WTC11 (cell line): ENCODE measurements at regions not wholly inside any gene's neighbourhood (a gene's known extent, or its start where the extent isn't known, plus 50 kb on each side); places are given as distances from the start of the nearest gene placed in this dataset.
"Not testable (repeated sequence)": the region's sequence is repeated elsewhere in the genome, so short reads cannot be mapped to it uniquely, and the experiment has no call there.

Source experiments
- ATAC-seq: fragments of 200-7000 bp; cut with Tn5 transposase; 2 replicates; pipeline ENCODE4 v1.10.0; 2021; ENCODE audit warnings: mild to moderate bottlenecking, moderate library complexity
- CTCF ChIA-PET: fragments of 300-600 bp; sonication (Branson Sonifier 250); formaldehyde crosslinking; loops from one replicate; lab custom pipeline; 2021; ENCODE audit warnings: antibody characterized with exemption; lab: Charles Lee
- POLR2A ChIA-PET: fragments of 350-600 bp; sonication (Branson Sonifier 250); formaldehyde crosslinking; loops from one replicate; lab custom pipeline; 2021; ENCODE audit warnings: antibody characterized with exemption; lab: Charles Lee
- DNase-seq: peaks from one replicate; pipeline ENCODE4 v3.0.0; 2021; ENCODE audit warnings: low spot score
- H3K27ac Mint-ChIP-seq: 2 replicates; pipeline ENCODE4 v1.8.0; 2021; ENCODE audit warnings: mixed read lengths
- H3K27me3 Mint-ChIP-seq: 2 replicates; pipeline ENCODE4 v1.8.0; 2021; ENCODE audit warnings: low read depth, mild to moderate bottlenecking, moderate library complexity, mixed read lengths
- H3K36me3 Mint-ChIP-seq: 2 replicates; pipeline ENCODE4 v1.8.0; 2021; ENCODE audit warnings: mixed read lengths
- H3K4me1 Mint-ChIP-seq: 2 replicates; pipeline ENCODE4 v1.8.0; 2022; ENCODE audit warnings: mixed read lengths
- H3K4me3 Mint-ChIP-seq: 2 replicates; pipeline ENCODE4 v1.8.0; 2021; ENCODE audit warnings: mild to moderate bottlenecking, moderate library complexity, mixed read lengths
- H3K9me3 Mint-ChIP-seq: 2 replicates; pipeline ENCODE4 v1.8.0; 2021; ENCODE audit warnings: mixed read lengths
- ATF6 ChIP-seq: sonication (generic); formaldehyde crosslinking; IDR thresholded peaks from 2 replicates; pipeline ENCODE4 v1.8.1; 2023; ENCODE audit warnings: mild to moderate bottlenecking, missing genetic modification reagents
- CTCF ChIP-seq: fragments of 200-600 bp; IDR thresholded peaks from 2 replicates; pipeline ENCODE4 v1.8.0; 2022; ENCODE audit warnings: antibody characterized with exemption
- EMX1 ChIP-seq: fragments of 250-450 bp; sonication (Bioruptor Pico); IDR thresholded peaks from 2 replicates; pipeline ENCODE4 v1.8.0; 2021; ENCODE audit warnings: mild to moderate bottlenecking
- ESRRA ChIP-seq: sonication (generic); formaldehyde crosslinking; IDR thresholded peaks from 2 replicates; pipeline ENCODE4 v1.8.1; 2022; ENCODE audit warnings: mild to moderate bottlenecking, missing genetic modification reagents, borderline replicate concordance
- GTF2I ChIP-seq: fragments of 250-450 bp; sonication (Bioruptor Pico); conservative IDR thresholded peaks from 2 replicates; pipeline ENCODE4 v1.4.0; 2021; ENCODE audit warnings: mild to moderate bottlenecking
- HMGA2 ChIP-seq: fragments of 250-450 bp; sonication (Bioruptor Pico); IDR thresholded peaks from 2 replicates; pipeline ENCODE4 v1.4.0; 2021; ENCODE audit warnings: mild to moderate bottlenecking, moderate library complexity
- HMGXB4 ChIP-seq: sonication (generic); formaldehyde crosslinking; IDR thresholded peaks from 2 replicates; pipeline ENCODE4 v1.8.1; 2023; ENCODE audit warnings: mild to moderate bottlenecking, moderate library complexity, missing genetic modification reagents
- PREB ChIP-seq: sonication (generic); formaldehyde crosslinking; IDR thresholded peaks from 2 replicates; pipeline ENCODE4 v1.8.1; 2022; ENCODE audit warnings: mild to moderate bottlenecking, missing genetic modification reagents, moderate library complexity, borderline replicate concordance
- PRRX2 ChIP-seq: fragments of 250-450 bp; sonication (Bioruptor Pico); IDR thresholded peaks from 2 replicates; pipeline ENCODE4 v1.8.0; 2021; ENCODE audit warnings: mild to moderate bottlenecking
- SP1 ChIP-seq: sonication (generic); formaldehyde crosslinking; conservative IDR thresholded peaks from 2 replicates; pipeline ENCODE4 v1.8.1; 2022; ENCODE audit warnings: missing genetic modification reagents
- TEAD4 ChIP-seq: sonication (generic); formaldehyde crosslinking; IDR thresholded peaks from 2 replicates; pipeline ENCODE4 v1.8.0; 2022; ENCODE audit warnings: mild to moderate bottlenecking, missing genetic modification reagents
- TF ChIP-seq, protein P1 (sequence below): fragments of 250-450 bp; sonication (Bioruptor Pico); conservative IDR thresholded peaks from 2 replicates; pipeline ENCODE4 v1.9.0; 2021; ENCODE audit warnings: mild to moderate bottlenecking
- TF ChIP-seq, protein P2 (sequence below): fragments of 250-450 bp; sonication (Bioruptor Pico); IDR thresholded peaks from 2 replicates; pipeline ENCODE4 v1.8.0; 2021; ENCODE audit warnings: mild to moderate bottlenecking
- TF ChIP-seq, protein P3 (sequence below): sonication (generic); formaldehyde crosslinking; IDR thresholded peaks from 2 replicates; pipeline ENCODE4 v1.8.1; 2022; ENCODE audit warnings: low read depth, mild to moderate bottlenecking, moderate library complexity, missing genetic modification reagents, borderline replicate concordance
- TF ChIP-seq, protein P4 (sequence below): fragments of 250-450 bp; sonication (Bioruptor Pico); IDR thresholded peaks from 2 replicates; pipeline ENCODE4 v2.1.2; 2022; ENCODE audit warnings: mild to moderate bottlenecking, moderate library complexity

GRCh38 chr2:100749771-100750542, 70.0 kb upstream of the NPAS2 start:
- H3K27me3 Mint-ChIP-seq = no peaks in the 10 kb centered on the region; the same call in 1 of the 2 replicates
- H3K4me1 Mint-ChIP-seq = no peaks in the 10 kb centered on the region
- ChIA-PET CTCF (interaction anchor here (0.6 kb wide), 1 partner anchor 202 kb away, joined by 3 read pairs; no protein-coding TSS in a partner anchor), POLR2A (no interaction called here)
- TF ChIP-seq HMGXB4 (CRISPR knock-in tag) = no peak
- TF ChIP-seq PRRX2 (CRISPR knock-in tag) = no peak
- TF ChIP-seq, protein P1, sequence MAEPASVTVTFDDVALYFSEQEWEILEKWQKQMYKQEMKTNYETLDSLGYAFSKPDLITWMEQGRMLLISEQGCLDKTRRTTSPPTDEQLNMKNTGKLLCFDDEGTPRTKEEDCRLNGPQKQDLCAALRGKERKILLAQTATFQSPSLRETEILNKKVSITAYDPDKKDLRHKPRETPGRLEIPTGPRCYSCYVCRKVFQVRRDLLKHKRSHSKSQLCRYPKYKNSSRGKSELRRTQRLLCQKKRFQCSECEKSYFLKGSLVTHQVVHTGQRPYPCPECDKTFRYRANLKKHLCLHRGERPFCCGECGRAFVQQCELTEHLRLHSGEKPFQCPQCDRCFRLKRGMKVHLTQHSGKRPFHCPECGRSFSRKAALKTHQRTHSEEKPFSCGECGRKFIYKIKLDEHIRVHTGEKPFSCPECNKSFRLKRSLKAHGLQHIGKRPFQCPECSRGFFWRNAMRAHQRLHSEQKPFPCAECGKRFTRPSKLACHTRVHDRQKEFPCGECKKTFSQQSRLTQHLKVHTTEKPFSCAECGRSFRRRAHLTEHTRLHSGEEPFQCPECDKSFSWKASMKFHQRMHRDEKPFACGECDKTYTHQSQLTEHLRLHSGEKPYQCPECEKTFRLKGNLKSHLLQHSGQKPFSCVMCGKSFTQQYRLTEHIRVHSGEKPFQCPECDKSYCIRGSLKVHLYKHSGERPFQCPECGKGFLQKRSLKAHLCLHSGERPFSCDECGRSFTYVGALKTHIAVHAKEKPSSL = no peak
- no peak for TF ChIP-seq ATF6
- TF ChIP-seq GTF2I (CRISPR knock-in tag) = no peak
- TF ChIP-seq SP1 (CRISPR knock-in tag) = no peak
- no peak for TF ChIP-seq ESRRA (CRISPR knock-in tag)
- no peaks in the 10 kb centered on the region for H3K36me3 Mint-ChIP-seq
- H3K4me3 Mint-ChIP-seq = no peak overlapping the region
- peaks cover 17% of the 10 kb centered on the region; the same call in 1 of the 2 replicates for H3K9me3 Mint-ChIP-seq
- no peak overlapping the region for H3K27ac Mint-ChIP-seq
- no peak for ATAC-seq
- DNase-seq = no peak

- ATAC-seq, DNase-seq, H3K27me3 Mint-ChIP-seq, H3K36me3 Mint-ChIP-seq, H3K4me1 Mint-ChIP-seq, H3K27ac Mint-ChIP-seq, POLR2A ChIA-PET, H3K4me3 Mint-ChIP-seq, CTCF ChIA-PET: not testable (repeated sequence)
- peaks cover 19% of the 10 kb centered on the region; the same call in 1 of the 2 replicates for H3K9me3 Mint-ChIP-seq
These were observed 67.9 kb upstream of the NPAS2 start for GRCh38 chr2:100751871-100752625.

DNA sequence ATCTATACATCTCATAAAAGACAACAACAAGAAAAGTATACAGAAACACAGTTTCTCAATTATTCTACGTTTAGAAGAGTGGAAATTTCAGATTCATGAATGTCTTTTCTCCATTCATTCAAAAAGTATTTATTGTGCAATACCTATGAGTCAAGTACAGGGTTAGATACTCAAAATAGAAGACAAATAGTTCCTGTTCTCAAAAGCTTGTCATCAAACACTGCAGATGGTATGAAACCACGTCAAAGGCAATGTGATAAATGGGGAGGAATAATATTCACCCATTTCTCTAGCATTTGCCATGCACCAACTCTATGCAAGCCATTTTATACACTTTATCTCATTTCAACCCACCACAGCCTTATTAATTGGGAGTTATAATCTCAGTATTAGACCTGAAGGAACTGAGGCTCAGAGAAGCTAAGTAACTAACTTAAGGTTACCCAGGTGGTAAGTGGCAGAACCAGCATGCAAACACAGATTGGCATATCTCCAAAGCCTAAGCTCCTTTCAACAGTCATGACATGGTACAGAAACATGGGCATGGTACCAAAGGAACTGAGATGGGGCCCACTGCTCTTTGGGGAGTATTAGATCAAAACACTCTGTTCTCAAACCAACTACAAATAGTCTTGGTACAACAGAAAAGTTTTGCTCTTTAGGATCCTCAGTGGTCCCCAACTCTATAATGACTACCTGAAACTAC, 67.2 kb upstream of the NPAS2 start:
- DNase-seq (no peak), ATAC-seq (no peak)
- ChIA-PET POLR2A (no interaction called here), CTCF (no interaction called here)
- H3K27me3 Mint-ChIP-seq = no peaks in the 10 kb centered on the region; the same call in 1 of the 2 replicates
- no peak overlapping the region for H3K27ac Mint-ChIP-seq
- no peak overlapping the region for H3K4me3 Mint-ChIP-seq
- H3K4me1 Mint-ChIP-seq = no peaks in the 10 kb centered on the region
- H3K36me3 Mint-ChIP-seq = no peaks in the 10 kb centered on the region
- H3K9me3 Mint-ChIP-seq = peaks cover 24% of the 10 kb centered on the region; the same call in 1 of the 2 replicates
- TF ChIP-seq EMX1 (no peak), HMGA2 (CRISPR knock-in tag) (no peak), CTCF (no peak), TEAD4 (CRISPR knock-in tag) (no peak), PREB (CRISPR knock-in tag) (no peak)
- TF ChIP-seq, protein P2, sequence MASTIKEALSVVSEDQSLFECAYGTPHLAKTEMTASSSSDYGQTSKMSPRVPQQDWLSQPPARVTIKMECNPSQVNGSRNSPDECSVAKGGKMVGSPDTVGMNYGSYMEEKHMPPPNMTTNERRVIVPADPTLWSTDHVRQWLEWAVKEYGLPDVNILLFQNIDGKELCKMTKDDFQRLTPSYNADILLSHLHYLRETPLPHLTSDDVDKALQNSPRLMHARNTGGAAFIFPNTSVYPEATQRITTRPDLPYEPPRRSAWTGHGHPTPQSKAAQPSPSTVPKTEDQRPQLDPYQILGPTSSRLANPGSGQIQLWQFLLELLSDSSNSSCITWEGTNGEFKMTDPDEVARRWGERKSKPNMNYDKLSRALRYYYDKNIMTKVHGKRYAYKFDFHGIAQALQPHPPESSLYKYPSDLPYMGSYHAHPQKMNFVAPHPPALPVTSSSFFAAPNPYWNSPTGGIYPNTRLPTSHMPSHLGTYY (CRISPR knock-in tag) = no peak
- TF ChIP-seq, protein P3, sequence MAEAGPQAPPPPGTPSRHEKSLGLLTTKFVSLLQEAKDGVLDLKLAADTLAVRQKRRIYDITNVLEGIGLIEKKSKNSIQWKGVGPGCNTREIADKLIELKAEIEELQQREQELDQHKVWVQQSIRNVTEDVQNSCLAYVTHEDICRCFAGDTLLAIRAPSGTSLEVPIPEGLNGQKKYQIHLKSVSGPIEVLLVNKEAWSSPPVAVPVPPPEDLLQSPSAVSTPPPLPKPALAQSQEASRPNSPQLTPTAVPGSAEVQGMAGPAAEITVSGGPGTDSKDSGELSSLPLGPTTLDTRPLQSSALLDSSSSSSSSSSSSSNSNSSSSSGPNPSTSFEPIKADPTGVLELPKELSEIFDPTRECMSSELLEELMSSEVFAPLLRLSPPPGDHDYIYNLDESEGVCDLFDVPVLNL (CRISPR knock-in tag) = no peak
- TF ChIP-seq, protein P4, sequence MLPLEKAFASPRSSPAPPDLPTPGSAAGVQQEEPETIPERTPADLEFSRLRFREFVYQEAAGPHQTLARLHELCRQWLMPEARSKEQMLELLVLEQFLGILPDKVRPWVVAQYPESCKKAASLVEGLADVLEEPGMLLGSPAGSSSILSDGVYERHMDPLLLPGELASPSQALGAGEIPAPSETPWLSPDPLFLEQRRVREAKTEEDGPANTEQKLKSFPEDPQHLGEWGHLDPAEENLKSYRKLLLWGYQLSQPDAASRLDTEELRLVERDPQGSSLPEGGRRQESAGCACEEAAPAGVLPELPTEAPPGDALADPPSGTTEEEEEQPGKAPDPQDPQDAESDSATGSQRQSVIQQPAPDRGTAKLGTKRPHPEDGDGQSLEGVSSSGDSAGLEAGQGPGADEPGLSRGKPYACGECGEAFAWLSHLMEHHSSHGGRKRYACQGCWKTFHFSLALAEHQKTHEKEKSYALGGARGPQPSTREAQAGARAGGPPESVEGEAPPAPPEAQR (CRISPR knock-in tag) = no peak
